Neural crest cell (in vitro differentiated cells): ENCODE measurements at regions not wholly inside any gene's neighbourhood (a gene's known extent, or its start where the extent isn't known, plus 50 kb on each side); places are given as distances from the start of the nearest gene placed in this dataset.

Source experiments
- DNase-seq: peaks from one replicate; pipeline ENCODE4 v3.0.0; 2021; ENCODE audit warnings: low read depth, mixed read lengths, low spot score
- H3K27ac Mint-ChIP-seq: one replicate; pipeline ENCODE4 v1.8.0; 2021; ENCODE audit warnings: mild to moderate bottlenecking, mixed read lengths; ENCODE audit not compliant: unreplicated experiment
- H3K27me3 Mint-ChIP-seq: 2 replicates; pipeline ENCODE4 v1.8.0; 2021; ENCODE audit warnings: low read depth, mild to moderate bottlenecking, mixed read lengths
- H3K36me3 Mint-ChIP-seq: 2 replicates; pipeline ENCODE4 v1.8.0; 2021; ENCODE audit warnings: low read depth, mild to moderate bottlenecking, mixed read lengths
- H3K4me1 Mint-ChIP-seq: 2 replicates; pipeline ENCODE4 v1.8.0; 2021; ENCODE audit warnings: mixed read lengths
- H3K4me3 Mint-ChIP-seq: one replicate; pipeline ENCODE4 v1.8.0; 2021; ENCODE audit warnings: mild to moderate bottlenecking, mixed read lengths
- H3K9me3 Mint-ChIP-seq: 2 replicates; pipeline ENCODE4 v1.8.0; 2021; ENCODE audit warnings: mixed read lengths
- TF ChIP-seq, protein P1 (sequence below): fragments of 200-600 bp; sonication (generic); conservative IDR thresholded peaks from 2 replicates; pipeline ENCODE4 v1.5.0; 2021; ENCODE audit warnings: antibody characterized with exemption, mild to moderate bottlenecking

DNA sequence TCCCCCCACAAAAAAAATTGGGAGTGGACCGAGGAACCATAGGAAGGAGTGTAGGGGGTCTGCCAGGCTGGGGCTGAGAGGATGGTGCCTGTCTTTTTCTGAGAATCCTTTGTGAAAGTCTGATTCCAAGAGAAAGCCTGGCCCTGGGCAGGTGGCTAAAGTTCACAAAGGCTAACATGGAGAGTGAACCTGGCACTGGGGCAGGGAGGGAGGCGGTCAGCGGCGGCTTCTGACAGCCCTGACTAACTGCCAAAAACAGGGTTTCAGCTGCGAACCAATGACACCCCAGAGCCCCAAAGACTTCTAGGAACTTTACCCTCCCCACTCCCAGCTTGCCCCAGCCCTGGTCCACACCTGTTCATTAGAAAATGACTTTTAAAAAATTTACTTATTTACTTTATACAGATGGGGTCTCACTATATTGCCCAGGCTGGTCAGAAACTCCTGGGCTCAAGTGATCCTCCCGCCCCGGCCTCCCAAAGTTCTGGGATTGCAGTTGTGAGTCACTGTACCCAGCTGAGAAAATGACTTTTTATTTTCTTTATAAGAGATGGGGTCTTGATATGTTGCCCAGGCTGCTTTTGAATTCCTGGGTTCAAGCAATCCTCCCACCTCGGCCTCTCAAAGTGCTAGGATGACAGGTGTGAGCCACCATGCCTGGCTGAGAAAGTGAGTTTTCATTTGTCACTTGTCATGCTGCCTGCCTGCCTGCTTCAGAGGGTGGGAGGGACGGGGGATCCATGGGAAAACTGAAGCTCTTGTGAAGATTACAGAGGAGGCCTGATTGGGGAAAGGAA is 61.0 kb upstream of the DUSP5 start:
- Mint-ChIP-seq H3K4me3 (no peak overlapping the region), H3K9me3 (no peaks in the 10 kb centered on the region), H3K27me3 (no peaks in the 10 kb centered on the region), H3K36me3 (no peaks in the 10 kb centered on the region), H3K4me1 (peaks cover 10% of the 10 kb centered on the region), H3K27ac (no peak overlapping the region)
- TF ChIP-seq, protein P1, sequence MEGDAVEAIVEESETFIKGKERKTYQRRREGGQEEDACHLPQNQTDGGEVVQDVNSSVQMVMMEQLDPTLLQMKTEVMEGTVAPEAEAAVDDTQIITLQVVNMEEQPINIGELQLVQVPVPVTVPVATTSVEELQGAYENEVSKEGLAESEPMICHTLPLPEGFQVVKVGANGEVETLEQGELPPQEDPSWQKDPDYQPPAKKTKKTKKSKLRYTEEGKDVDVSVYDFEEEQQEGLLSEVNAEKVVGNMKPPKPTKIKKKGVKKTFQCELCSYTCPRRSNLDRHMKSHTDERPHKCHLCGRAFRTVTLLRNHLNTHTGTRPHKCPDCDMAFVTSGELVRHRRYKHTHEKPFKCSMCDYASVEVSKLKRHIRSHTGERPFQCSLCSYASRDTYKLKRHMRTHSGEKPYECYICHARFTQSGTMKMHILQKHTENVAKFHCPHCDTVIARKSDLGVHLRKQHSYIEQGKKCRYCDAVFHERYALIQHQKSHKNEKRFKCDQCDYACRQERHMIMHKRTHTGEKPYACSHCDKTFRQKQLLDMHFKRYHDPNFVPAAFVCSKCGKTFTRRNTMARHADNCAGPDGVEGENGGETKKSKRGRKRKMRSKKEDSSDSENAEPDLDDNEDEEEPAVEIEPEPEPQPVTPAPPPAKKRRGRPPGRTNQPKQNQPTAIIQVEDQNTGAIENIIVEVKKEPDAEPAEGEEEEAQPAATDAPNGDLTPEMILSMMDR = no peak
- no peak for DNase-seq

GRCh38 chr10:110437351-110437605 is 60.4 kb upstream of the DUSP5 start:
- H3K27me3 Mint-ChIP-seq = no peaks in the 10 kb centered on the region
- DNase-seq = no peak
- H3K36me3 Mint-ChIP-seq = no peaks in the 10 kb centered on the region
- no peak overlapping the region for H3K4me3 Mint-ChIP-seq
- no peaks in the 10 kb centered on the region for H3K9me3 Mint-ChIP-seq
- peak overlapping the region; percentile 82 for H3K27ac Mint-ChIP-seq
- H3K4me1 Mint-ChIP-seq = peaks cover 15% of the 10 kb centered on the region
- TF ChIP-seq, protein P1 = no peak

GRCh38 chr10:110437761-110438341 is 59.9 kb upstream of the DUSP5 start:
- Mint-ChIP-seq H3K4me3 (no peak overlapping the region), H3K9me3 (no peaks in the 10 kb centered on the region), H3K27ac (no peak overlapping the region), H3K4me1 (peaks cover 19% of the 10 kb centered on the region), H3K27me3 (no peaks in the 10 kb centered on the region), H3K36me3 (no peaks in the 10 kb centered on the region)
- TF ChIP-seq, protein P1 = no peak
- no peak for DNase-seq

- DNase-seq = no peak
- Mint-ChIP-seq H3K27me3 (no peaks in the 10 kb centered on the region), H3K4me3 (no peak overlapping the region)
Measured at GRCh38 chr10:110442746-110443145, 55.0 kb upstream of the DUSP5 start.

GRCh38 chr10:110443239-110444003 is 54.3 kb upstream of the DUSP5 start:
- Mint-ChIP-seq H3K36me3 (no peaks in the 10 kb centered on the region), H3K4me3 (no peak overlapping the region), H3K27ac (peak overlapping the region; percentile 43), H3K9me3 (no peaks in the 10 kb centered on the region), H3K4me1 (peaks cover 29% of the 10 kb centered on the region), H3K27me3 (no peaks in the 10 kb centered on the region)
- TF ChIP-seq, protein P1 = no peak
- DNase-seq = no peak

More at GRCh38 chr10:110442746-110443145, 55.0 kb upstream of the DUSP5 start:
- TF ChIP-seq, protein P1 = no peak
- Mint-ChIP-seq H3K36me3 (no peaks in the 10 kb centered on the region), H3K9me3 (no peaks in the 10 kb centered on the region), H3K27ac (no peak overlapping the region), H3K4me1 (peaks cover 32% of the 10 kb centered on the region)
